Neural progenitor cell (in vitro differentiated cells): ENCODE measurements at regions not wholly inside any gene's neighbourhood (a gene's known extent, or its start where the extent isn't known, plus 50 kb on each side); places are given as distances from the start of the nearest gene placed in this dataset.

Experiments
- CTCF ChIP-seq: fragments of 200-600 bp; sonication (generic); IDR thresholded peaks from 2 replicates; pipeline ENCODE4 v1.5.1; 2017; ENCODE audit warnings: antibody characterized with exemption, mild to moderate bottlenecking
- EZH2 ChIP-seq: fragments of 200-600 bp; sonication (generic); IDR thresholded peaks from 2 replicates; pipeline ENCODE4 v1.6.1; 2017; ENCODE audit warnings: antibody characterized with exemption, mild to moderate bottlenecking, moderate library complexity
- EZH2phosphoT487 ChIP-seq: fragments of 200-600 bp; sonication (generic); IDR thresholded peaks from 2 replicates; pipeline ENCODE4 v1.6.1; 2017; ENCODE audit warnings: antibody characterized with exemption

GRCh38 chr2:187627153-187627552, 72.9 kb upstream of the TFPI start:
- TF ChIP-seq CTCF (no peak), EZH2phosphoT487 (no peak), EZH2 (no peak)
